Adrenal gland (tissue), 5 donors: ENCODE measurements at regions not wholly inside any gene's neighbourhood (a gene's known extent, or its start where the extent isn't known, plus 50 kb on each side); places are given as distances from the start of the nearest gene placed in this dataset.

Experiments
- CTCF ChIP-seq, 6 experiments: fragments of 450-650 bp in 4 of 6; fragments of 200-600 bp in 2 of 6; sonication (generic) in 1 of 6; IDR thresholded peaks; 1 replicate in 5 of 6; 2 replicates in 1 of 6; pipeline versions ENCODE4 v1.5.1 to v1.8.0; 2016 to 2021; ENCODE audit warnings: antibody characterized with exemption in 6 of 6, mild to moderate bottlenecking in 2 of 6, moderate library complexity in 1 of 6
- POLR2A ChIP-seq, 2 donors: fragments of 450-650 bp; IDR thresholded peaks; one replicate each; pipeline ENCODE4 v1.6.1; 2017; ENCODE audit warnings: antibody characterized with exemption in 2 of 2, mild to moderate bottlenecking in 2 of 2, moderate library complexity in 1 of 2
- donor health status: DM: no; HTN: no; CAD: no.

- no peak for TF ChIP-seq CTCF (IDR thresholded peaks at IDR 0.05)
- TF ChIP-seq POLR2A (IDR thresholded peaks at IDR 0.05) = no peak
These were observed 756.4 kb upstream of the EEF2KMT start for GRCh38 chr16:5854027-5854426.
